CD4-positive, CD25-positive, alpha-beta regulatory T cell (primary cell): ENCODE measurements at regions not wholly inside any gene's neighbourhood (a gene's known extent, or its start where the extent isn't known, plus 50 kb on each side); places are given as distances from the start of the nearest gene placed in this dataset.

Source experiments
- ATAC-seq, 2 donors: fragments of 150-1000 bp; cut with Tn5 transposase; one replicate each; pipeline ENCODE4 v1.10.0; 2021; ENCODE audit warnings: low read depth in 2 of 2, moderate number of reproducible peaks in 2 of 2, moderate library complexity in 1 of 2
- DNase-seq, 3 donors: peaks; one replicate each; pipeline versions ENCODE4 v3.0.0 to v3.0.0-alpha.2; 2012 to 2022; ENCODE audit warnings: mixed read lengths in 1 of 3
- H3K27ac ChIP-seq: one replicate; pipeline ENCODE4 v1.7.0; 2013; ENCODE audit warnings: mild to moderate bottlenecking, low read length; ENCODE audit not compliant: insufficient read depth, poor library complexity, severe bottlenecking
- H3K27me3 ChIP-seq: one replicate; pipeline ENCODE4 v1.7.0; 2013; ENCODE audit warnings: low read length; ENCODE audit not compliant: control insufficient read depth, insufficient read depth
- H3K36me3 ChIP-seq: one replicate; pipeline ENCODE4 v1.7.0; 2013; ENCODE audit warnings: mild to moderate bottlenecking, low read length, moderate library complexity; ENCODE audit not compliant: control insufficient read depth, insufficient read depth
- H3K4me1 ChIP-seq: 2 replicates; pipeline ENCODE4 v1.7.0; 2013; ENCODE audit warnings: mild to moderate bottlenecking, low read length; ENCODE audit not compliant: insufficient read depth, control insufficient read depth, poor library complexity, severe bottlenecking
- H3K4me3 ChIP-seq: one replicate; pipeline ENCODE4 v1.7.0; 2013; ENCODE audit warnings: low read depth, mild to moderate bottlenecking, low read length, moderate library complexity
- H3K9me3 ChIP-seq, 2 experiments: 1 replicate in 1 of 2; 2 replicates in 1 of 2; pipeline ENCODE4 v1.7.0; 2013; ENCODE audit warnings: low read length in 2 of 2, mild to moderate bottlenecking in 1 of 2, moderate library complexity in 1 of 2; ENCODE audit not compliant: control insufficient read depth in 2 of 2
- H3K27ac Mint-ChIP-seq, 3 donors: one replicate each; pipeline ENCODE4 v1.8.0; 2020 to 2022; ENCODE audit warnings: mild to moderate bottlenecking in 3 of 3, mixed read lengths in 3 of 3, moderate library complexity in 2 of 3
- H3K27me3 Mint-ChIP-seq: one replicate; pipeline ENCODE4 v1.8.0; 2022; ENCODE audit warnings: mild to moderate bottlenecking, mixed read lengths
- H3K36me3 Mint-ChIP-seq: one replicate; pipeline ENCODE4 v1.8.0; 2020; ENCODE audit warnings: mixed read lengths
- H3K4me1 Mint-ChIP-seq, 4 donors: one replicate each; pipeline ENCODE4 v1.8.0; 2020 to 2022; ENCODE audit warnings: mixed read lengths in 4 of 4, mild to moderate bottlenecking in 1 of 4
- H3K4me3 Mint-ChIP-seq, 4 donors: one replicate each; pipeline ENCODE4 v1.8.0; 2020 to 2022; ENCODE audit warnings: mild to moderate bottlenecking in 4 of 4, mixed read lengths in 4 of 4, moderate library complexity in 3 of 4
- H3K9me3 Mint-ChIP-seq, 7 donors: one replicate each; pipeline ENCODE4 v1.8.0; 2020 to 2022; ENCODE audit warnings: mixed read lengths in 7 of 7, mild to moderate bottlenecking in 3 of 7, moderate library complexity in 2 of 7

- Histone ChIP-seq H3K36me3 (no peaks in the 10 kb centered on the region), H3K27me3 (no peaks in the 10 kb centered on the region), H3K4me3 (no peak overlapping the region), H3K27ac (no peak overlapping the region), H3K9me3 (no peaks in the 10 kb centered on the region), H3K4me1 (no peaks in the 10 kb centered on the region)
- no peak overlapping the region for H3K27ac Mint-ChIP-seq
- DNase-seq: no peak
- peaks cover 2% of the 10 kb centered on the region for H3K27me3 Mint-ChIP-seq
- H3K36me3 Mint-ChIP-seq: no peaks in the 10 kb centered on the region
- no peaks in the 10 kb centered on the region for H3K4me1 Mint-ChIP-seq
- peaks cover 0 to 3% (median 1%) of the 10 kb centered on the region in 7 donors for H3K9me3 Mint-ChIP-seq
- ATAC-seq: no peak
- H3K4me3 Mint-ChIP-seq: no peak overlapping the region
These were observed 55.8 kb upstream of the CDH6 start for GRCh38 chr5:31137676-31138075.

- Mint-ChIP-seq H3K4me1 (no peaks in the 10 kb centered on the region), H3K9me3 (peaks cover 0 to 3% (median 1%) of the 10 kb centered on the region in 7 donors), H3K27me3 (no peaks in the 10 kb centered on the region), H3K36me3 (no peaks in the 10 kb centered on the region), H3K4me3 (no peak overlapping the region), H3K27ac (no peak overlapping the region)
- no peak for DNase-seq
- no peak for ATAC-seq
- Histone ChIP-seq H3K27ac (no peak overlapping the region), H3K36me3 (no peaks in the 10 kb centered on the region), H3K4me3 (no peak overlapping the region), H3K27me3 (no peaks in the 10 kb centered on the region), H3K4me1 (no peaks in the 10 kb centered on the region), H3K9me3 (no peaks in the 10 kb centered on the region)
These were observed 57.9 kb upstream of the CDH6 start for GRCh38 chr5:31135542-31135941.

GRCh38 chr5:31133488-31133887 lies 60.0 kb upstream of the CDH6 start:
- Mint-ChIP-seq H3K36me3 (no peaks in the 10 kb centered on the region), H3K9me3 (peaks cover 0 to 9% (median 3%) of the 10 kb centered on the region in 7 donors), H3K27ac (no peak overlapping the region), H3K27me3 (no peaks in the 10 kb centered on the region), H3K4me3 (no peak overlapping the region), H3K4me1 (no peaks in the 10 kb centered on the region)
- no peak for ATAC-seq
- H3K36me3 ChIP-seq: no peaks in the 10 kb centered on the region
- H3K4me3 ChIP-seq: no peak overlapping the region
- DNase-seq: no peak
- H3K27me3 ChIP-seq: no peaks in the 10 kb centered on the region
- no peaks in the 10 kb centered on the region for H3K4me1 ChIP-seq
- no peaks in the 10 kb centered on the region for H3K9me3 ChIP-seq
- H3K27ac ChIP-seq: no peak overlapping the region

DNA sequence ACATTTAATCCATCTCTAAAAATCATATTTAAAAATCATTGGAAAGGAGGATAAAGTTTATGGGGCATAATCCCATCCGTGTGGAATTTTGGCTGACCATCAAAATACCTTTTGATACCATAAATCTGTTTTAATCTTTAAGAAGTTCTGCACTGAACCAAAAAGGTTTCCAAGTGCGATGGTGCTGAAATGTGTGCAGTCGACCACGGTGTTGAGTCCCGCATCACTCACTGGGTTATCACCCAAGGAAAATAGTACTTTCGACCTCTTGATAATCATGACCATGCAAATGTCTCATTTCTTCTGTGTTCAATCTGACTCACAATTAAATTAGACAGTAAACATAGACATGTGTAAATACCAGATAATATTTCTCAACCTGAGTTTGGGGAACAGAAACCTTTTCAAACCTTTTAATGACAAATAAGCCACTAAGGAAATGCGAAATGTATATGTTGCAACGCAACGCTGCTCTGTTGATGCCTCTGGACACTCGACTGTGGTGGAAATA lies 62.0 kb upstream of the CDH6 start:
- no peak overlapping the region for H3K4me3 ChIP-seq
- DNase-seq (no peak), ATAC-seq (no peak)
- no peaks in the 10 kb centered on the region for H3K9me3 ChIP-seq
- no peaks in the 10 kb centered on the region for H3K4me1 Mint-ChIP-seq
- no peaks in the 10 kb centered on the region for H3K27me3 ChIP-seq
- H3K36me3 ChIP-seq: no peaks in the 10 kb centered on the region
- no peak overlapping the region for H3K4me3 Mint-ChIP-seq
- H3K9me3 Mint-ChIP-seq: peaks cover 2 to 12% (median 5%) of the 10 kb centered on the region in 7 donors
- H3K27ac Mint-ChIP-seq: no peak overlapping the region
- no peaks in the 10 kb centered on the region for H3K27me3 Mint-ChIP-seq
- H3K27ac ChIP-seq: no peak overlapping the region
- H3K36me3 Mint-ChIP-seq: no peaks in the 10 kb centered on the region
- no peaks in the 10 kb centered on the region for H3K4me1 ChIP-seq

DNA sequence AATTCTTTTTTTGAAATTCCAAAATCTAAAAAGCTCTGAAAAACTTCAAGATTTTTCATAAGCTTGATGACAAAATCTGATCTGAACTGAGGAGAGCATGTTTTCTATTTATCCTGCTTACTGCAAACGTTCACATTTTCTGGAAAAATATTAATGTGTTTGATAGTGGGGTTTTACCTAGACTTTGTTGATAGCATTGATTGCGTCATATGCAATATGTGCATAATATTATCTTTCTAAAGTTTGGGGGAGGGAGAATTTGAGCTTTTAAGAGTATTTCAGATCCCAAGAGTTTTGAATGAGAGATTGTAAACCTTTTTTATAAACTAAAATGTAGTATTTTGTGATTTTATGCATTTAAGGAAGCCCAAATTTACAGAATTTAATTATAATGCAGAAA lies 62.8 kb upstream of the CDH6 start:
- DNase-seq: no peak
- Histone ChIP-seq H3K27me3 (no peaks in the 10 kb centered on the region), H3K9me3 (no peaks in the 10 kb centered on the region), H3K27ac (no peak overlapping the region), H3K4me1 (no peaks in the 10 kb centered on the region), H3K4me3 (no peak overlapping the region), H3K36me3 (no peaks in the 10 kb centered on the region)
- no peaks in the 10 kb centered on the region for H3K4me1 Mint-ChIP-seq
- ATAC-seq: no peak
- no peaks in the 10 kb centered on the region for H3K27me3 Mint-ChIP-seq
- H3K9me3 Mint-ChIP-seq: peaks cover 2 to 12% (median 5%) of the 10 kb centered on the region in 7 donors
- no peaks in the 10 kb centered on the region for H3K36me3 Mint-ChIP-seq
- no peak overlapping the region for H3K27ac Mint-ChIP-seq
- H3K4me3 Mint-ChIP-seq: no peak overlapping the region

DNA sequence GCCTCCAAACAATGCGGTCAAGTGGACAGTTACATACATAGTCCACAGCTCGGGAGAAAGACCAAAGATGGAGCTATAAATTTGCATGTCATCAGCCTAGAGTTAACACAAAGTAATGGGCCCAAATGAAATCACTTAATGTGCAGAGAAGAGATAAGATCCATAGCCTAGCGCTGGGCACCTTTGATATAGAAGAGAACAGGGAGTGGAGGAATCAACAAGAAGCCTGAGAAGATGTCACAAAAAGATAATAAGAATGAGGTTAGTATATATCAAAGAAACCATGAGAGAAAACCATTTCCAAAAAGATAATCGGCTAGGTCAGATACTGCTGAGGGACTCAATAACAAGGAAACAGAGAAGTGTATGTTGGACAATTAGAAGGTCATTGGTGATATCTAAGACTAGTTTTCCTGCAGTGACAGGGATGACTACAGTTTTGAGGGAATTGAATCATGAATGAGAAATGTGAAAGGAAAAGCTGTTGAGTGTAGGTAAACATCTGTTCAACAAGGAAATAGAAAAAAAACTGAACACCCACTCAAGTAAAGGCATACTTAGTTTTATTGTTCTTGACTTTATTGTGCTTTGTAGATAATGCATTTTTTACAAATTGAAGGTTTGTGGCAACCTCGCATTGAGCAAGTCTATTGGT lies 68.7 kb upstream of the CDH6 start:
- H3K4me1 Mint-ChIP-seq: no peaks in the 10 kb centered on the region
- H3K4me1 ChIP-seq: no peaks in the 10 kb centered on the region
- no peaks in the 10 kb centered on the region for H3K36me3 Mint-ChIP-seq
- H3K36me3 ChIP-seq: no peaks in the 10 kb centered on the region
- H3K27me3 ChIP-seq: no peaks in the 10 kb centered on the region
- no peak overlapping the region for H3K27ac ChIP-seq
- no peak for DNase-seq
- peaks cover 5 to 25% (median 9%) of the 10 kb centered on the region in 7 donors for H3K9me3 Mint-ChIP-seq
- ATAC-seq: no peak
- H3K4me3 Mint-ChIP-seq: no peak overlapping the region
- no peaks in the 10 kb centered on the region for H3K9me3 ChIP-seq
- H3K4me3 ChIP-seq: no peak overlapping the region
- peak overlapping the region in 1 of 3 donors; percentile 21 for H3K27ac Mint-ChIP-seq
- H3K27me3 Mint-ChIP-seq: no peaks in the 10 kb centered on the region

DNA sequence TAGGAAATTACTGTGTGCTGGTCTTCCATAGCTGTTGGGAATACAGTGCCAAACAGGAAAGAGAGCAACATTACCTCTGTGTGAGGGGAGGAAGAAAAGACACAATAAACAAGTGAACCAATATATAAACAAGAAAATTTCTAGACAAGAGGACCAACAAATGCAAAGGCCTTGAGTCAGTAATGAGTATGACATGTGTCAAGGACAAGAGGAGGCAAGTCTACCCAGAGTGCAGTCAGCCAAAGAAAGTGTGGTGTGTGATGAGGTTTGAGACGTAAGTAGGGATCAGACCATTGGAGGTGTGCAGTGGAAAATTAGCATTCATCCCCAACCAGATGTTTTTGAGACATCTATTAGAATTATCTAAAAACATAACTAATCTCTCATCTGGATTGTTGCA lies 69.5 kb upstream of the CDH6 start:
- H3K9me3 Mint-ChIP-seq: peaks cover 5 to 19% (median 9%) of the 10 kb centered on the region in 7 donors
- no peak overlapping the region for H3K27ac Mint-ChIP-seq
- H3K4me3 Mint-ChIP-seq: no peak overlapping the region
- H3K4me3 ChIP-seq: no peak overlapping the region
- no peak overlapping the region for H3K27ac ChIP-seq
- no peaks in the 10 kb centered on the region for H3K27me3 ChIP-seq
- no peaks in the 10 kb centered on the region for H3K4me1 Mint-ChIP-seq
- H3K36me3 Mint-ChIP-seq: no peaks in the 10 kb centered on the region
- no peaks in the 10 kb centered on the region for H3K4me1 ChIP-seq
- no peaks in the 10 kb centered on the region for H3K9me3 ChIP-seq
- DNase-seq (no peak), ATAC-seq (no peak)
- no peaks in the 10 kb centered on the region for H3K36me3 ChIP-seq
- H3K27me3 Mint-ChIP-seq: no peaks in the 10 kb centered on the region
